Uterus (tissue), 2 donors: ENCODE measurements at regions not wholly inside any gene's neighbourhood (a gene's known extent, or its start where the extent isn't known, plus 50 kb on each side); places are given as distances from the start of the nearest gene placed in this dataset.

Experiments
- POLR2A ChIP-seq, 2 donors: fragments of 450-650 bp; IDR thresholded peaks; one replicate each; pipeline ENCODE4 v1.6.1; 2016; ENCODE audit warnings: antibody characterized with exemption in 2 of 2, mild to moderate bottlenecking in 1 of 2, moderate library complexity in 1 of 2
- TF ChIP-seq, protein P1 (sequence below), 4 experiments: fragments of 200-600 bp in 2 of 4; fragments of 450-650 bp in 2 of 4; sonication (generic) in 2 of 4; IDR thresholded peaks; one replicate each; pipeline ENCODE4 v1.5.1; 2016 to 2019; ENCODE audit warnings: antibody characterized with exemption in 4 of 4, mild to moderate bottlenecking in 2 of 4, moderate library complexity in 1 of 4

DNA sequence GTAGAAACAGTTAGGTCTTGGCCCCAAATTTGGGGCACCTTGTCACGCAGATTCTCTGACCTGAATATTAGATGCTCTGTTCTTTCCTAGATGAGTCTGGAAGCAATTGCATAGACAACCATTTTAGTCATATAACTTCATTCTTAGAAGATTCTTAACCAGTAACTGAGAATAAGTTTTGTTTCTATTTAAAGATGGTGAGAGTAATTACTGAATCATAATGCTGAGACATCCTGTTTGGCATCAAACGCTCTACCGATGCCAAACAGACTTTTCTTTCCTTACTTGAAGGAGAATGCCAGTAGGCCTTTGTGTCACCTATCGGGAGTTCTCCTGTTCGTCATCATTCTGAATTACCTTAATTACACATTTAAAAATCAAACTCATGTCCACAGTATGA lies 131.6 kb upstream of the ID4 start:
- TF ChIP-seq, protein P1, sequence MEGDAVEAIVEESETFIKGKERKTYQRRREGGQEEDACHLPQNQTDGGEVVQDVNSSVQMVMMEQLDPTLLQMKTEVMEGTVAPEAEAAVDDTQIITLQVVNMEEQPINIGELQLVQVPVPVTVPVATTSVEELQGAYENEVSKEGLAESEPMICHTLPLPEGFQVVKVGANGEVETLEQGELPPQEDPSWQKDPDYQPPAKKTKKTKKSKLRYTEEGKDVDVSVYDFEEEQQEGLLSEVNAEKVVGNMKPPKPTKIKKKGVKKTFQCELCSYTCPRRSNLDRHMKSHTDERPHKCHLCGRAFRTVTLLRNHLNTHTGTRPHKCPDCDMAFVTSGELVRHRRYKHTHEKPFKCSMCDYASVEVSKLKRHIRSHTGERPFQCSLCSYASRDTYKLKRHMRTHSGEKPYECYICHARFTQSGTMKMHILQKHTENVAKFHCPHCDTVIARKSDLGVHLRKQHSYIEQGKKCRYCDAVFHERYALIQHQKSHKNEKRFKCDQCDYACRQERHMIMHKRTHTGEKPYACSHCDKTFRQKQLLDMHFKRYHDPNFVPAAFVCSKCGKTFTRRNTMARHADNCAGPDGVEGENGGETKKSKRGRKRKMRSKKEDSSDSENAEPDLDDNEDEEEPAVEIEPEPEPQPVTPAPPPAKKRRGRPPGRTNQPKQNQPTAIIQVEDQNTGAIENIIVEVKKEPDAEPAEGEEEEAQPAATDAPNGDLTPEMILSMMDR (IDR thresholded peaks at IDR 0.05) = no peak
- no peak for TF ChIP-seq POLR2A (IDR thresholded peaks at IDR 0.05)
